ENCODE measurements at regions not wholly inside any gene's neighbourhood (a gene's known extent, or its start where the extent isn't known, plus 50 kb on each side); places are given as distances from the start of the nearest gene placed in this dataset.

DNA sequence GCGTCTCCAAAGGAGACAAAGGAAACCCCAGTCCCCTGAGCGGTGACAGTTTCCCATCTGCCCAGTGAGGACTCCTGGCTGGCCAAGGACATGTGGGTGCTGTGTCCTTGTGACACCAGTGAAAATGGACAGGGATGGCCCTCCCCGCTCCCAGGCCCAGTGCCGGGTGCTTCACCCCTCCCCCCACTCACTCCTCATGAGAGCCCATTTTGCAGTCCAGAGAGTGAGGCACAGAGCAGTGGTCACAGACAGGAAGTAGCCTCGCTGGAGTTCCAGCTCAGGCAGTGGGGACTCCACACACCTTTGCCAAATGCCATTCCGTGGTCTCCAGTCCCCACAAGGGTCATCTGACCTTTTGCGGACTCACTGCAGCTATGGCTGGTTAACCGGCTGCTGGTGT lies 642.9 kb downstream of the PTPRU start:
- CTCF ChIA-PET = no interaction called here
- TF ChIP-seq, protein P1, sequence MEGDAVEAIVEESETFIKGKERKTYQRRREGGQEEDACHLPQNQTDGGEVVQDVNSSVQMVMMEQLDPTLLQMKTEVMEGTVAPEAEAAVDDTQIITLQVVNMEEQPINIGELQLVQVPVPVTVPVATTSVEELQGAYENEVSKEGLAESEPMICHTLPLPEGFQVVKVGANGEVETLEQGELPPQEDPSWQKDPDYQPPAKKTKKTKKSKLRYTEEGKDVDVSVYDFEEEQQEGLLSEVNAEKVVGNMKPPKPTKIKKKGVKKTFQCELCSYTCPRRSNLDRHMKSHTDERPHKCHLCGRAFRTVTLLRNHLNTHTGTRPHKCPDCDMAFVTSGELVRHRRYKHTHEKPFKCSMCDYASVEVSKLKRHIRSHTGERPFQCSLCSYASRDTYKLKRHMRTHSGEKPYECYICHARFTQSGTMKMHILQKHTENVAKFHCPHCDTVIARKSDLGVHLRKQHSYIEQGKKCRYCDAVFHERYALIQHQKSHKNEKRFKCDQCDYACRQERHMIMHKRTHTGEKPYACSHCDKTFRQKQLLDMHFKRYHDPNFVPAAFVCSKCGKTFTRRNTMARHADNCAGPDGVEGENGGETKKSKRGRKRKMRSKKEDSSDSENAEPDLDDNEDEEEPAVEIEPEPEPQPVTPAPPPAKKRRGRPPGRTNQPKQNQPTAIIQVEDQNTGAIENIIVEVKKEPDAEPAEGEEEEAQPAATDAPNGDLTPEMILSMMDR (IDR thresholded peaks at IDR 0.05; ENCODE audit: control extremely low read depth, extremely low read depth, low read depth, missing control alignments) = no peak
- POLR2A ChIA-PET = no interaction called here
- DNase-seq (ENCODE audit: extremely low spot score) = no peak

DNA sequence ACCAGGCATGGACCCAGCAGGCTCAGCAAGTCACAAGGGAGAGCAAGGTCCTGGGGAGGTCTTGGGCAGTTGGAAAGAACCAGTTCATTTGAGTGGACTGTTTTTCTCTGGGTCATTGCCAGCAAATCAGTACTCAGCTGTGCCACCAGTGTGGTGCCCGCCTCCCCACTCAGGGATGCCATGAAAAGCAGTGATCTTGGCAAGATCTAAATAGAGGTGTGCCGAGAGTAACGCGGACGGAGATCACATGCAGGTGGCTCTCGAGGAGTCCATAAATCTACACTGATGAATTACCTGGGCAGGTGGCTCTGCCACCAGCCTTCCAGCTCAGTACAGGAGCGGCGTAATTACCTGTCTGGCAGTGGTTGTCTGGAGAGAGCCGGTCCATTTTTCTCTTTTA lies 642.2 kb downstream of the PTPRU start:
- no peak for DNase-seq (ENCODE audit: extremely low spot score)
- POLR2A ChIA-PET = no interaction called here
- CTCF ChIA-PET = interaction anchor here (0.7 kb wide), 1 partner anchor 9 kb away, joined by 4 read pairs; no protein-coding TSS in a partner anchor

DNA sequence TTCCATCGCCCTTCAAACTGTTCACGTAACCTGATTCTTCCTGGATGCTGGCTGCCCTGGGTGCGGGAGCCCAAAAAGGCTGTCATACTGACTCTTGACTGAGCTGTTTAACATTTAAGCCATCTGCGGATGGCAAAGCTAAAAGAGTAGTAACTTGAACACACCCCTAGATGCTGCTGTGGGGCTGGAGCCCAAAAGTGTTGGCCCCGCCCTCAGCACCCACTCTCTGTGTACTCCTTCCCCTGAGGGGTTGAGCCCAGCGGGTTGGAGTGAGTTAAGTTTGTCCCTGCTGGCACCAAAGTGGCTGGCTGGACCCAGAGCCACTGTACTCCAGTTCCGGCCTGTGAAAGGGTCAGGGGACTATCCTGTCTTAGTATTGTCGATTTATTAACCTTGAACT lies 640.6 kb downstream of the PTPRU start:
- TF ChIP-seq, protein P1 (IDR thresholded peaks at IDR 0.05; ENCODE audit: control extremely low read depth, extremely low read depth, low read depth, missing control alignments) = no peak
- ChIA-PET CTCF (no interaction called here), POLR2A (no interaction called here)
- no peak for DNase-seq (ENCODE audit: extremely low spot score)

More for the DNA sequence above, 642.2 kb downstream of the PTPRU start:
- TF ChIP-seq, protein P1 (IDR thresholded peaks at IDR 0.05; ENCODE audit: control extremely low read depth, extremely low read depth, low read depth, missing control alignments) = no peak

DNA sequence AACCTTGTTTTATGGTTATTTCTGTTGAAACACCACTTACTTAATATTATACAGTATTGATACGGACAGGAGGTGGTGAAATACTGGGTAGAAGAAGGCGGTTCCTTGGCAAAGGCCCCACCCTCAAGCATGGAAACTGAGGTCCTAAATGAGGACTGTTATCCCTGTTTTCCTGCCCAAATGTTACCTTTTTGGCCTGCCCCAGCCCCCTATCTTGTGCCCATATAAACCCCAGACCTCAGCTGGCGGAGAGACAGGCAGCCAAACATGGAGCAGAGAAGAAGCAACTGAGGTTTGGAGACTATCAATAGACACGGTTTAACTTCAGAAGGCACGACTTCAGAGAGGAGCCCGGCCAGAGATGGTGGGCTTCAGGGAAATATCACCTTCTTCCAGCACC lies 640.1 kb downstream of the PTPRU start:
- CTCF ChIA-PET = no interaction called here
- TF ChIP-seq, protein P1 (IDR thresholded peaks at IDR 0.05; ENCODE audit: control extremely low read depth, extremely low read depth, low read depth, missing control alignments) = no peak
- DNase-seq (ENCODE audit: extremely low spot score) = no peak
- POLR2A ChIA-PET = no interaction called here

DNA sequence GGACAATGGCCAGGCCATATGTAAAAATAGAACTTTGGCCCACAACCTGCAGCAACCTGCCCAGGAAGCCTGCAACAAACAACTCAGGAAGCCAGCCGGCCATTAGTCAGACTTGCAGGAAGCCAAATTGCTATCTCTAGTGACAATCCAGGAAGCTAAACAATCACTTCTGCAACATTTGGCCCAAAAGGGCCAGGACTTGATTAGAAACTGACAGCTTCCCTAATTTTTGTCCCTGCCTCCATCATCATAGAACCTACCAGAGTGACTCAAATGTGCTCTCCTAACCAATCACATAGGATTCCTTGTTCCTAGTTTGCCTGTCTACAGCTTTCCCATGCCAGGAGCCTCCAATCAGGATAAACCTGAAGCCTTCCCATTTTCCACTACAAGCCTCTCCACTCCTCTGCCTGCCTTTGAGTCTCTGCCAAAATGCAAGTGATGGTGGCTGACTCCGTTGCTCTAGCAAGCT lies 639.3 kb downstream of the PTPRU start:
- CTCF ChIA-PET = no interaction called here
- POLR2A ChIA-PET = no interaction called here
- no peak for DNase-seq (ENCODE audit: extremely low spot score)
- TF ChIP-seq, protein P1 (IDR thresholded peaks at IDR 0.05; ENCODE audit: control extremely low read depth, extremely low read depth, low read depth, missing control alignments) = no peak

DNA sequence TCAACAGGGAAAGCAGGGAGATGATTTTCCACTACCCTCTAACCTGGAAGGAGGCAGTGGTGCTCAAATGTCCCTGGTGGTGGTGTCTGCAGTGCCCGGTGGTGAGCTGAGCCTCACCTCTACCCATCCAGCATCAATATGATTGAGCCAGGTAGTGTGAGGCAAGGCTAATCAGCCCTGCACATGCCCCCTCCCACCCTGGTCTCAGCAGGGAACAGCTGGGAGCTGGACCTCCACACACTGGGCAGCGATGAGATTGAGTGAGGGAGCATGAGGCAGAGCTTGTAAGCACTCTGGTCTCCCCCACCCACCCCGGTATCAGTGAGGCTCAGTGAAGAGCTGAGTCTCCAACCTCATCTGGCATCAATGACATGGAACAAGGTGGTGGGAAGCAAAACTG lies 634.3 kb downstream of the PTPRU start:
- no peak for DNase-seq (ENCODE audit: extremely low spot score)
- CTCF ChIA-PET = interaction anchor here (1.1 kb wide), 1 partner anchor 22 kb away, joined by 3 read pairs; no protein-coding TSS in a partner anchor
- POLR2A ChIA-PET = no interaction called here
- TF ChIP-seq, protein P1 (IDR thresholded peaks at IDR 0.05; ENCODE audit: control extremely low read depth, extremely low read depth, low read depth, missing control alignments) = no peak

DNA sequence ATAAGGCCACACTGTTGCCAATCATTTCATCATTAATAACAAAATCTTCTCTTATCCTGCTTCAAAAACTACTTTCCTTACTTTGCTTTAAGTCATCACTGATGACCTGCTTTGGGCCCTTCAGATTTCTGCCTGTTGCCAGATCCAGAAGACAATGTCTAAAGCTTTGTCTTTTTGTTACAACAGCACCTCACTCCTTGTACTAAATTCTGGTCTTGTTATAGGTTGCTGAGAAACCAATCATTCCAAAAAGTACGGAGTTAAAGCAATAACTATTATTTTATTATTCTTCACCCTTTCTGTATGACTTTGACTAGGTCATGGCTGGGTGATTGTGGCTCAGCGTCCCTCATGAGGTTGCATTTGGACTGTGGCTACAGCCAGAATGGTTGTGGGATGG lies 633.5 kb downstream of the PTPRU start:
- no peak for DNase-seq (ENCODE audit: extremely low spot score)
- TF ChIP-seq, protein P1 (IDR thresholded peaks at IDR 0.05; ENCODE audit: control extremely low read depth, extremely low read depth, low read depth, missing control alignments) = no peak
- CTCF ChIA-PET = interaction anchor here (0.8 to 1.3 kb wide), 3 partner anchors 8 to 33 kb away, joined by 3 to 4 read pairs (median 3); no protein-coding TSS in a partner anchor
- POLR2A ChIA-PET = no interaction called here

Measured in GM10248 (cell line).